ENCODE measurements at regions not wholly inside any gene's neighbourhood (a gene's known extent, or its start where the extent isn't known, plus 50 kb on each side); places are given as distances from the start of the nearest gene placed in this dataset.

GRCh38 chrX:10988653-10989052, 122.5 kb upstream of the HCCS start:
- TF ChIP-seq POLR2A (IDR thresholded peaks at IDR 0.05): no peak
- TF ChIP-seq, protein P1, sequence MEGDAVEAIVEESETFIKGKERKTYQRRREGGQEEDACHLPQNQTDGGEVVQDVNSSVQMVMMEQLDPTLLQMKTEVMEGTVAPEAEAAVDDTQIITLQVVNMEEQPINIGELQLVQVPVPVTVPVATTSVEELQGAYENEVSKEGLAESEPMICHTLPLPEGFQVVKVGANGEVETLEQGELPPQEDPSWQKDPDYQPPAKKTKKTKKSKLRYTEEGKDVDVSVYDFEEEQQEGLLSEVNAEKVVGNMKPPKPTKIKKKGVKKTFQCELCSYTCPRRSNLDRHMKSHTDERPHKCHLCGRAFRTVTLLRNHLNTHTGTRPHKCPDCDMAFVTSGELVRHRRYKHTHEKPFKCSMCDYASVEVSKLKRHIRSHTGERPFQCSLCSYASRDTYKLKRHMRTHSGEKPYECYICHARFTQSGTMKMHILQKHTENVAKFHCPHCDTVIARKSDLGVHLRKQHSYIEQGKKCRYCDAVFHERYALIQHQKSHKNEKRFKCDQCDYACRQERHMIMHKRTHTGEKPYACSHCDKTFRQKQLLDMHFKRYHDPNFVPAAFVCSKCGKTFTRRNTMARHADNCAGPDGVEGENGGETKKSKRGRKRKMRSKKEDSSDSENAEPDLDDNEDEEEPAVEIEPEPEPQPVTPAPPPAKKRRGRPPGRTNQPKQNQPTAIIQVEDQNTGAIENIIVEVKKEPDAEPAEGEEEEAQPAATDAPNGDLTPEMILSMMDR (IDR thresholded peaks at IDR 0.05): no peak

Data from esophagus squamous epithelium (tissue), 4 donors.